ENCODE measurements at regions not wholly inside any gene's neighbourhood (a gene's known extent, or its start where the extent isn't known, plus 50 kb on each side); places are given as distances from the start of the nearest gene placed in this dataset.

DNA sequence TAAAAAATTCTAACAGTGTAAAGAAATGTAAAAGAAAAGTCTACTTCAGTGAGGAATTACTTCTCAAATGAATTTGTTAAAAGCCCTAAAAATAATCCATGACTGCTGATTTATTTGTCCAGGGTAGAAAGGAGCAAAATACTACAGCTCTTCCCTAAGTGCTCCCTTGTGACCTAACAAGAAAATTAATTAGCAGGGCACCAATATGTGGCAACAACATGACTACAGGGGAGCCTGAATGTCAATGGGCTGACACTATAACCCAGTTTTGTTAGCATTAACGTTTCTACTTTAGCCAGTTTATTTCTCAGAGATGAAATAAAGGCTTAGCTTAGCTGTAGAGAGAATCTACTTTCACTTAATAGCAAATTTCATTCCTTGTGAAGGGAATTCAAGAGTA, 918.9 kb upstream of the EPHA5 start:
- H3K36me3 ChIP-seq (ENCODE audit: control insufficient read depth in 4 of 4, insufficient read depth in 4 of 4, low read length in 4 of 4): no peaks in the 10 kb centered on the region
- DNase-seq (no peak), ATAC-seq (ENCODE audit: insufficient read depth, low FRiP score) (no peak)
- H3K27me3 ChIP-seq (ENCODE audit: control insufficient read depth in 3 of 3, insufficient read depth in 3 of 3, low read length in 2 of 3): no peaks in the 10 kb centered on the region
- H3K9me3 ChIP-seq (ENCODE audit: control insufficient read depth in 4 of 4, insufficient read depth in 3 of 4, low read length in 3 of 4): no peaks in the 10 kb centered on the region
- H3K4me3 ChIP-seq: no peak overlapping the region
- no peak overlapping the region for H3K27ac ChIP-seq (ENCODE audit: low read depth in 1 of 2, low read length in 1 of 2)
- TF ChIP-seq, protein P1, sequence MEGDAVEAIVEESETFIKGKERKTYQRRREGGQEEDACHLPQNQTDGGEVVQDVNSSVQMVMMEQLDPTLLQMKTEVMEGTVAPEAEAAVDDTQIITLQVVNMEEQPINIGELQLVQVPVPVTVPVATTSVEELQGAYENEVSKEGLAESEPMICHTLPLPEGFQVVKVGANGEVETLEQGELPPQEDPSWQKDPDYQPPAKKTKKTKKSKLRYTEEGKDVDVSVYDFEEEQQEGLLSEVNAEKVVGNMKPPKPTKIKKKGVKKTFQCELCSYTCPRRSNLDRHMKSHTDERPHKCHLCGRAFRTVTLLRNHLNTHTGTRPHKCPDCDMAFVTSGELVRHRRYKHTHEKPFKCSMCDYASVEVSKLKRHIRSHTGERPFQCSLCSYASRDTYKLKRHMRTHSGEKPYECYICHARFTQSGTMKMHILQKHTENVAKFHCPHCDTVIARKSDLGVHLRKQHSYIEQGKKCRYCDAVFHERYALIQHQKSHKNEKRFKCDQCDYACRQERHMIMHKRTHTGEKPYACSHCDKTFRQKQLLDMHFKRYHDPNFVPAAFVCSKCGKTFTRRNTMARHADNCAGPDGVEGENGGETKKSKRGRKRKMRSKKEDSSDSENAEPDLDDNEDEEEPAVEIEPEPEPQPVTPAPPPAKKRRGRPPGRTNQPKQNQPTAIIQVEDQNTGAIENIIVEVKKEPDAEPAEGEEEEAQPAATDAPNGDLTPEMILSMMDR (IDR thresholded peaks at IDR 0.05; ENCODE audit: control extremely low read depth, extremely low read depth): no peak
- 37 to 40% methylated on average over 1 of the region's 1 CpG for WGBS, 2 donors
- no peaks in the 10 kb centered on the region for H3K4me1 ChIP-seq (ENCODE audit: control insufficient read depth in 5 of 5, insufficient read depth in 5 of 5, low read length in 5 of 5)
- no peak overlapping the region for H3K9ac ChIP-seq (ENCODE audit: insufficient read depth in 1 of 2, low read length in 2 of 2)

DNA sequence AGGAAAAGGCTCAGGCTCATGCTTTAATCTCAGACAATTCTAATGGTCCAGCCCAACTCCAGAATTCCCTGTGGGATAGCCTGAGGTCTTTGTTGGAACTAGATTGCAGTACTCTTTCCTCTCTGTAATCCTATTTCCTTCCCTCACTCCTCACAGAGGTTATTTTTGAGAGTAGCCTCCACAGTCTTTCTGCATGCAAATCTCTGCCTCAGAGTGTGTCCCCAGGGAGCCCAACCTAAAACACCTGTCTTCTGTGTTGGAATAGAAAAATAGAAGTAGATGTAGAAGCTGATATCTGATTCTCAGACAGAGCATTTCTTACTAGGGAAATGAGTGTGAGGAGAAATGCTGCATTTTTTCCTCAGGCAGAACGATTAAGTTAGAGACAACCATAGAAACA, 915.5 kb upstream of the EPHA5 start:
- TF ChIP-seq, protein P1 (IDR thresholded peaks at IDR 0.05; ENCODE audit: control extremely low read depth, extremely low read depth): no peak

DNA sequence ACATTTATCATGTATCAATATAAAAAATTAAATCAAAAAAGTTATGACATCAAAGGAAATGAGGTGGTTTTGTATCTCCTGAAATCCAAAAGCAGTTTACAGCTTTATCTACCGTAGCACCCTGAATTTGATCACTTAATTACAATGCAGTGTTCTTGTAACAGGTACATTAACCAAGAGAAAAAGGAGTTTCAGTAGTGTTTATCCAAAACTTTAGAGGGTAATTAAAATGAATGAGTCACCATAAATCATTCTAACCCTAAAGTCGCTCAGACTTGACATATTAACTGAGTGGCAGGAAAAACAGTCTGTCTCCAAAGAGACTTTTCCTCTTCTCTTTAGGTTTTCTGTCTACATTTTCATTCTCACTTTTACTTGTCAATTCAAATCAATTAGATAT, 907.6 kb upstream of the EPHA5 start:
- TF ChIP-seq, protein P1 (IDR thresholded peaks at IDR 0.05; ENCODE audit: control extremely low read depth, extremely low read depth): no peak
- WGBS, 2 donors: 8 to 9% methylated on average over 2 of the region's 2 CpGs
- H3K4me3 ChIP-seq: no peak overlapping the region

More for the DNA sequence above, 915.5 kb upstream of the EPHA5 start:
- DNase-seq (no peak), ATAC-seq (ENCODE audit: insufficient read depth, low FRiP score) (no peak)
- Histone ChIP-seq H3K4me1 (ENCODE audit: control insufficient read depth in 5 of 5, insufficient read depth in 5 of 5, low read length in 5 of 5) (no peaks in the 10 kb centered on the region), H3K27ac (ENCODE audit: low read depth in 1 of 2, low read length in 1 of 2) (no peak overlapping the region), H3K9ac (ENCODE audit: insufficient read depth in 1 of 2, low read length in 2 of 2) (no peak overlapping the region), H3K27me3 (ENCODE audit: control insufficient read depth in 3 of 3, insufficient read depth in 3 of 3, low read length in 2 of 3) (no peaks in the 10 kb centered on the region), H3K36me3 (ENCODE audit: control insufficient read depth in 4 of 4, insufficient read depth in 4 of 4, low read length in 4 of 4) (no peaks in the 10 kb centered on the region), H3K9me3 (ENCODE audit: control insufficient read depth in 4 of 4, insufficient read depth in 3 of 4, low read length in 3 of 4) (no peaks in the 10 kb centered on the region), H3K4me3 (no peak overlapping the region)
- 74 to 83% methylated on average over 1 of the region's 1 CpG for WGBS, 2 donors

DNA sequence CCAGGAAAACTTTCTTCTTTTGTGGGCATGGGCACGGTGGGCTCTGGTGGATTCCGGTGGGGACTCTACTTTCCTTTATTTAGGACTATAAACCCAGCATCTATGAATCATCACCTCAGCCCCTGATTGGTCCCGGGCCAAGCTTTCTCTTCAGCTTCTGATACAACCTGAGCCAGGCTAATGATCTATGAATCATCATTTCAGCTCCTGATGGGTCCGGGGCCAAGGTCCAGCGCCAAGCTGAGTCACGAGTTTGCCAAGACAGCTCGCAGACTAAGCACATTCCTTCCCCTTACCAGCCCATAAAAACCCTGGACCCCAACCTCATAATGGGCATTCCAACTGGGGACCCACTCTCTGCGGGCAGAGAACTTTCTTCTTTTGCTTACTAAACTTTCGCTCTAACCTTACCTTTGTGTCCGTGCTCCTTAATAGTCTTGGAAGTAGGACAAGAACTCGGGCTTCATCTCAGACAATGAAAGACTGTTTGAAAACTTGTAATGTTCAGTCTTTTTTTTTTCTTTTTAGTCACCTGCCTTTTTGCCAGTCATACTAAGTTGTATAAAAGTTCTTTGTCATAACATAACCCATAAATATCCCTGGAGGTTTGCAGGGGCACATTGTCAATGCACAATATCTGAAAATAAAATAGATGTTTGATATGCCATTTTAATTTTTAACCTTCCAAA, 904.9 kb upstream of the EPHA5 start:
- DNase-seq (no peak), ATAC-seq (ENCODE audit: insufficient read depth, low FRiP score) (no peak)
- Histone ChIP-seq H3K9me3 (ENCODE audit: control insufficient read depth in 4 of 4, insufficient read depth in 3 of 4, low read length in 3 of 4) (no peaks in the 10 kb centered on the region), H3K4me1 (ENCODE audit: control insufficient read depth in 5 of 5, insufficient read depth in 5 of 5, low read length in 5 of 5) (no peaks in the 10 kb centered on the region), H3K9ac (ENCODE audit: insufficient read depth in 1 of 2, low read length in 2 of 2) (no peak overlapping the region), H3K36me3 (ENCODE audit: control insufficient read depth in 4 of 4, insufficient read depth in 4 of 4, low read length in 4 of 4) (no peaks in the 10 kb centered on the region), H3K4me3 (no peak overlapping the region), H3K27ac (ENCODE audit: low read depth in 1 of 2, low read length in 1 of 2) (no peak overlapping the region), H3K27me3 (ENCODE audit: control insufficient read depth in 3 of 3, insufficient read depth in 3 of 3, low read length in 2 of 3) (no peaks in the 10 kb centered on the region)
- 88% methylated on average over 11 of the region's 11 CpGs for WGBS, 2 donors
- TF ChIP-seq, protein P1 (IDR thresholded peaks at IDR 0.05; ENCODE audit: control extremely low read depth, extremely low read depth): no peak

More for the DNA sequence above, 907.6 kb upstream of the EPHA5 start:
- Histone ChIP-seq H3K9me3 (ENCODE audit: control insufficient read depth in 4 of 4, insufficient read depth in 3 of 4, low read length in 3 of 4) (no peaks in the 10 kb centered on the region), H3K36me3 (ENCODE audit: control insufficient read depth in 4 of 4, insufficient read depth in 4 of 4, low read length in 4 of 4) (no peaks in the 10 kb centered on the region), H3K27ac (ENCODE audit: low read depth in 1 of 2, low read length in 1 of 2) (no peak overlapping the region), H3K27me3 (ENCODE audit: control insufficient read depth in 3 of 3, insufficient read depth in 3 of 3, low read length in 2 of 3) (no peaks in the 10 kb centered on the region), H3K4me1 (ENCODE audit: control insufficient read depth in 5 of 5, insufficient read depth in 5 of 5, low read length in 5 of 5) (no peaks in the 10 kb centered on the region), H3K9ac (ENCODE audit: insufficient read depth in 1 of 2, low read length in 2 of 2) (no peak overlapping the region)
- DNase-seq (no peak), ATAC-seq (ENCODE audit: insufficient read depth, low FRiP score) (no peak)

All from lung (tissue), 11 donors.